NT2/D1 (cell line): ENCODE measurements at regions not wholly inside any gene's neighbourhood (a gene's known extent, or its start where the extent isn't known, plus 50 kb on each side); places are given as distances from the start of the nearest gene placed in this dataset.

ENCODE experiments used
- SUZ12 ChIP-seq: IDR thresholded peaks from 2 replicates; pipeline ENCODE4 v1.6.1; 2011; ENCODE audit not compliant: insufficient read length, insufficient read depth; ENCODE audit errors: extremely low read depth
- YY1 ChIP-seq: IDR thresholded peaks from 2 replicates; pipeline ENCODE4 v1.6.1; 2011; ENCODE audit not compliant: insufficient read length, insufficient read depth

GRCh38 chr5:3531320-3531986 lies 64.2 kb upstream of the IRX1 start:
- TF ChIP-seq YY1 (no peak), SUZ12 (no peak)
